ENCODE measurements at regions not wholly inside any gene's neighbourhood (a gene's known extent, or its start where the extent isn't known, plus 50 kb on each side); places are given as distances from the start of the nearest gene placed in this dataset.

- DNase-seq (ENCODE audit: low spot score), result no peak
- ChIA-PET POLR2A (ENCODE audit: low non-redundant PET) (no interaction called here), CTCF (no interaction called here)
- no peak overlapping the region for H3K27ac ChIP-seq
- no peak for TF ChIP-seq CTCF (conservative IDR thresholded peaks at IDR 0.05; ENCODE audit: low read depth)
Measured at GRCh38 chr2:196289000-196289399, 117.6 kb upstream of the STK17B start.

GRCh38 chr2:196290136-196290535 lies 118.8 kb upstream of the STK17B start:
- no peak for TF ChIP-seq CTCF (conservative IDR thresholded peaks at IDR 0.05; ENCODE audit: low read depth)
- POLR2A ChIA-PET (ENCODE audit: low non-redundant PET), result no interaction called here
- H3K27ac ChIP-seq, result no peak overlapping the region
- DNase-seq (ENCODE audit: low spot score), result no peak
- CTCF ChIA-PET, result no interaction called here

GRCh38 chr2:196290569-196290968 lies 119.2 kb upstream of the STK17B start:
- ChIA-PET CTCF (interaction anchor here (1.5 kb wide), 1 partner anchor 47 kb away, joined by 5 read pairs; no protein-coding TSS in a partner anchor), POLR2A (ENCODE audit: low non-redundant PET) (no interaction called here)

GRCh38 chr2:196291426-196291825 lies 120.0 kb upstream of the STK17B start:
- POLR2A ChIA-PET (ENCODE audit: low non-redundant PET), result no interaction called here
- no peak for TF ChIP-seq CTCF (conservative IDR thresholded peaks at IDR 0.05; ENCODE audit: low read depth)
- CTCF ChIA-PET, result interaction anchor here (0.7 to 1.5 kb wide), 3 partner anchors 46 to 213 kb away, joined by 3 to 5 read pairs (median 3); no protein-coding TSS in a partner anchor
- no peak overlapping the region for H3K27ac ChIP-seq
- DNase-seq (ENCODE audit: low spot score), result no peak

More at GRCh38 chr2:196290569-196290968, 119.2 kb upstream of the STK17B start:
- no peak overlapping the region for H3K27ac ChIP-seq
- no peak for TF ChIP-seq CTCF (conservative IDR thresholded peaks at IDR 0.05; ENCODE audit: low read depth)
- DNase-seq (ENCODE audit: low spot score), result no peak

- CTCF ChIA-PET, result interaction anchor here (0.6 to 2.1 kb wide), 5 partner anchors 15 to 214 kb away, joined by 3 to 7 read pairs (median 3); no protein-coding TSS in a partner anchor
- POLR2A ChIA-PET (ENCODE audit: low non-redundant PET), result no interaction called here
- TF ChIP-seq CTCF (conservative IDR thresholded peaks at IDR 0.05; ENCODE audit: low read depth), result no peak
- peak; percentile 55 for DNase-seq (ENCODE audit: low spot score)
- H3K27ac ChIP-seq, result no peak overlapping the region
Measured at GRCh38 chr2:196291873-196292800, 120.8 kb upstream of the STK17B start.

- no peak for TF ChIP-seq CTCF (conservative IDR thresholded peaks at IDR 0.05; ENCODE audit: low read depth)
- peak; percentile 81 for DNase-seq (ENCODE audit: low spot score)
- ChIA-PET CTCF (interaction anchor here (2.1 kb wide), 1 partner anchor 17 kb away, joined by 7 read pairs; no protein-coding TSS in a partner anchor), POLR2A (ENCODE audit: low non-redundant PET) (no interaction called here)
- H3K27ac ChIP-seq, result no peak overlapping the region
Measured at GRCh38 chr2:196293751-196294515, 122.6 kb upstream of the STK17B start.

Measured in RWPE1 (cell line).